GM12878 (cell line): ENCODE measurements at regions not wholly inside any gene's neighbourhood (a gene's known extent, or its start where the extent isn't known, plus 50 kb on each side); places are given as distances from the start of the nearest gene placed in this dataset.

Source experiments
- ATAC-seq: fragments of 200-7000 bp; cut with Tn5 transposase; 3 replicates; pipeline ENCODE4 v1.9.1; 2020; ENCODE audit warnings: mild to moderate bottlenecking, moderate library complexity
- BruUV-seq: library from RNA; stranded (reverse); fragments of 400-500 nt; replicated peaks from 2 replicates; lab custom pipeline; 2021; lab: Mats Ljungman, UMichigan
- CTCF ChIA-PET: fragments of 300-600 bp; sonication (Branson Sonifier 250); formaldehyde crosslinking; extraction: SDS; loops from one replicate; lab custom pipeline; 2021; ENCODE audit warnings: inconsistent platforms; lab: Yijun Ruan, JAX
- POLR2A ChIA-PET: fragments of 350-600 bp; formaldehyde crosslinking; extraction: SDS; loops from one replicate; lab custom pipeline; 2021; ENCODE audit warnings: inconsistent platforms; lab: Charles Lee
- RAD21 ChIA-PET: fragments of 300-600 bp; sonication (Branson Sonifier 250); formaldehyde crosslinking; loops from one replicate; lab custom pipeline; 2023; ENCODE audit warnings: antibody characterized with exemption; ENCODE audit not compliant: unreplicated experiment; lab: Charles Lee
- SMC1A ChIA-PET: fragments of 300-600 bp; sonication (Branson Sonifier 250); formaldehyde crosslinking; loops from one replicate; lab custom pipeline; 2023; ENCODE audit not compliant: unreplicated experiment, uncharacterized antibody; lab: Charles Lee
- DNase-seq: peaks from one replicate; pipeline ENCODE4 v3.0.0-alpha.2; 2011; ENCODE audit warnings: low read depth, low spot score
- FAIRE-seq: peaks from 3 replicates; lab custom pipeline; 2011; peaks lifted over from hg19 to GRCh38; lab: Jason Lieb, UNC
- H2AFZ ChIP-seq: 2 replicates; pipeline ENCODE4 v1.6.0; 2011; ENCODE audit warnings: low read depth, low read length, control low read depth; ENCODE audit not compliant: control insufficient read depth
- H3K27ac ChIP-seq: 2 replicates; pipeline ENCODE4 v1.5.1; 2011; ENCODE audit warnings: control low read depth; ENCODE audit not compliant: control insufficient read depth, insufficient read depth
- H3K27me3 ChIP-seq, 2 experiments: replicated peaks in 1 of 2; 2 replicates each; pipeline versions ENCODE4 v1.6.0 to v1.6.1; 2011; ENCODE audit warnings: low read length in 1 of 2; ENCODE audit not compliant: control insufficient read depth in 2 of 2, insufficient read depth in 2 of 2
- H3K36me3 ChIP-seq, 2 experiments: 2 replicates each; pipeline ENCODE4 v1.5.1; 2011; ENCODE audit warnings: low read length in 1 of 2; ENCODE audit not compliant: control insufficient read depth in 2 of 2, insufficient read depth in 2 of 2
- H3K4me1 ChIP-seq: 2 replicates; pipeline ENCODE4 v1.6.1; 2011; ENCODE audit warnings: mild to moderate bottlenecking, low read length, moderate library complexity, mixed read lengths; ENCODE audit not compliant: control insufficient read depth, insufficient read depth
- H3K4me2 ChIP-seq: 2 replicates; pipeline ENCODE4 v1.6.0; 2011; ENCODE audit warnings: control low read depth; ENCODE audit not compliant: control insufficient read depth, insufficient read depth
- H3K4me3 ChIP-seq: fragments of 200-600 bp; sonication (generic); 2 replicates; pipeline ENCODE4 v1.5.1; 2016
- H3K79me2 ChIP-seq: 2 replicates; pipeline ENCODE4 v1.6.0; 2011; ENCODE audit warnings: low read length; ENCODE audit not compliant: control insufficient read depth, insufficient read depth
- H3K9ac ChIP-seq: 2 replicates; pipeline ENCODE4 v1.8.0; 2011; ENCODE audit warnings: low read length, control low read depth, mixed read lengths; ENCODE audit not compliant: control insufficient read depth, insufficient read depth
- H3K9me3 ChIP-seq: replicated peaks from 3 replicates; pipeline ENCODE4 v1.5.1; 2011; ENCODE audit warnings: mild to moderate bottlenecking, low read length; ENCODE audit not compliant: control insufficient read depth, insufficient read depth
- H4K20me1 ChIP-seq: 2 replicates; pipeline ENCODE4 v1.6.0; 2011; ENCODE audit not compliant: control insufficient read depth, insufficient read depth
- BMI1 ChIP-seq: fragments of 450-650 bp; IDR thresholded peaks from 2 replicates; pipeline ENCODE4 v1.6.1; 2016; ENCODE audit warnings: mild to moderate bottlenecking, moderate library complexity, borderline replicate concordance
- EZH2 ChIP-seq: IDR thresholded peaks from 2 replicates; pipeline ENCODE4 v1.6.1; 2012; ENCODE audit warnings: low read depth, mild to moderate bottlenecking, control low read depth, inconsistent platforms, low read length, borderline replicate concordance; ENCODE audit not compliant: control insufficient read depth
- FOXM1 ChIP-seq: IDR thresholded peaks from 2 replicates; pipeline ENCODE4 v1.6.1; 2012; ENCODE audit warnings: low read depth, mild to moderate bottlenecking, inconsistent platforms, low read length, moderate library complexity
- GATAD2B ChIP-seq: fragments of 450-650 bp; conservative IDR thresholded peaks from 2 replicates; pipeline ENCODE4 v1.6.1; 2017; ENCODE audit warnings: low read depth, mild to moderate bottlenecking, moderate library complexity
- MAX ChIP-seq: IDR thresholded peaks from 2 replicates; pipeline ENCODE4 v1.6.1; 2012; ENCODE audit warnings: low read depth, low read length, improper control_type of control experiment
- PAX8 ChIP-seq: fragments of 450-650 bp; IDR thresholded peaks from 2 replicates; pipeline ENCODE4 v1.6.1; 2017; ENCODE audit warnings: mild to moderate bottlenecking, moderate library complexity
- PML ChIP-seq: IDR thresholded peaks from 2 replicates; pipeline ENCODE4 v1.6.1; 2012; ENCODE audit warnings: low read length, inconsistent platforms
- RELA ChIP-seq: fragments of 450-650 bp; IDR thresholded peaks from 2 replicates; pipeline ENCODE4 v1.8.0; 2014; ENCODE audit warnings: borderline replicate concordance; ENCODE audit not compliant: partially characterized antibody
- SKIL ChIP-seq: fragments of 450-650 bp; IDR thresholded peaks from 2 replicates; pipeline ENCODE4 v1.6.1; 2017; ENCODE audit warnings: mild to moderate bottlenecking, low read depth, inconsistent platforms; ENCODE audit not compliant: poor library complexity, severe bottlenecking
- SMAD5 ChIP-seq: IDR thresholded peaks from 2 replicates; pipeline ENCODE4 v1.6.1; 2016; ENCODE audit warnings: antibody characterized with exemption, low read depth
- TCF12 ChIP-seq: IDR thresholded peaks from 2 replicates; pipeline ENCODE4 v1.6.1; 2011; ENCODE audit warnings: low read depth, mild to moderate bottlenecking, low read length
- WGBS: methylation state at CpG from one replicate; pipeline ENCODE4 v1.1.6; 2016; ENCODE audit warnings: low lambda C conversion rate; ENCODE audit not compliant: insufficient replicate concordance, insufficient coverage; ENCODE audit errors: missing lambda C conversion rate; 5-methylcytosine and 5-hydroxymethylcytosine counted together
- in situ Hi-C: fragments of 300-500 bp; cut with MboI; formaldehyde crosslinking; loops from 9 replicates; pipeline ENCODE4 v1.14.3; 2018; ENCODE audit warnings: mixed read lengths
- intact Hi-C: fragments of 100-400 bp; cut with micrococcal nuclease; formaldehyde crosslinking; loops from one replicate; pipeline ENCODE4 v1.14.2; 2022; ENCODE audit not compliant: unreplicated experiment
- TF ChIP-seq, protein P1 (sequence below): IDR thresholded peaks from 2 replicates; pipeline ENCODE4 v1.6.1; 2012; ENCODE audit warnings: improper control_type of control experiment, low read depth, low read length; ENCODE audit not compliant: insufficient replicate concordance

GRCh38 chr7:125065546-125065945 lies 135.9 kb upstream of the POT1 start (continued):
- no peak for TF ChIP-seq BMI1
- TF ChIP-seq EZH2: no peak
- TF ChIP-seq RELA: no peak
- TF ChIP-seq, all 136 proteins: peak for 0

GRCh38 chr7:125065001-125065400 lies 135.4 kb upstream of the POT1 start:
- DNase-seq (no peak), FAIRE-seq (no peak), ATAC-seq (no peak)
- Histone ChIP-seq H4K20me1 (no peaks in the 10 kb centered on the region), H3K9ac (no peak overlapping the region), H3K4me1 (no peaks in the 10 kb centered on the region), H3K27me3 (no peaks in the 10 kb centered on the region), H3K79me2 (no peaks in the 10 kb centered on the region), H2AFZ (no peak overlapping the region), H3K4me3 (no peak overlapping the region), H3K27ac (no peak overlapping the region), H3K36me3 (no peaks in the 10 kb centered on the region), H3K9me3 (no peaks in the 10 kb centered on the region), H3K4me2 (no peak overlapping the region)
- RAD21 ChIA-PET: no interaction called here
- POLR2A ChIA-PET: no interaction called here
- SMC1A ChIA-PET: interaction anchor here (1.7 kb wide), 1 partner anchor 9 kb away, joined by 3 read pairs; no protein-coding TSS in a partner anchor
- BruUV-seq: no TSS peak
- TF ChIP-seq, protein P1, sequence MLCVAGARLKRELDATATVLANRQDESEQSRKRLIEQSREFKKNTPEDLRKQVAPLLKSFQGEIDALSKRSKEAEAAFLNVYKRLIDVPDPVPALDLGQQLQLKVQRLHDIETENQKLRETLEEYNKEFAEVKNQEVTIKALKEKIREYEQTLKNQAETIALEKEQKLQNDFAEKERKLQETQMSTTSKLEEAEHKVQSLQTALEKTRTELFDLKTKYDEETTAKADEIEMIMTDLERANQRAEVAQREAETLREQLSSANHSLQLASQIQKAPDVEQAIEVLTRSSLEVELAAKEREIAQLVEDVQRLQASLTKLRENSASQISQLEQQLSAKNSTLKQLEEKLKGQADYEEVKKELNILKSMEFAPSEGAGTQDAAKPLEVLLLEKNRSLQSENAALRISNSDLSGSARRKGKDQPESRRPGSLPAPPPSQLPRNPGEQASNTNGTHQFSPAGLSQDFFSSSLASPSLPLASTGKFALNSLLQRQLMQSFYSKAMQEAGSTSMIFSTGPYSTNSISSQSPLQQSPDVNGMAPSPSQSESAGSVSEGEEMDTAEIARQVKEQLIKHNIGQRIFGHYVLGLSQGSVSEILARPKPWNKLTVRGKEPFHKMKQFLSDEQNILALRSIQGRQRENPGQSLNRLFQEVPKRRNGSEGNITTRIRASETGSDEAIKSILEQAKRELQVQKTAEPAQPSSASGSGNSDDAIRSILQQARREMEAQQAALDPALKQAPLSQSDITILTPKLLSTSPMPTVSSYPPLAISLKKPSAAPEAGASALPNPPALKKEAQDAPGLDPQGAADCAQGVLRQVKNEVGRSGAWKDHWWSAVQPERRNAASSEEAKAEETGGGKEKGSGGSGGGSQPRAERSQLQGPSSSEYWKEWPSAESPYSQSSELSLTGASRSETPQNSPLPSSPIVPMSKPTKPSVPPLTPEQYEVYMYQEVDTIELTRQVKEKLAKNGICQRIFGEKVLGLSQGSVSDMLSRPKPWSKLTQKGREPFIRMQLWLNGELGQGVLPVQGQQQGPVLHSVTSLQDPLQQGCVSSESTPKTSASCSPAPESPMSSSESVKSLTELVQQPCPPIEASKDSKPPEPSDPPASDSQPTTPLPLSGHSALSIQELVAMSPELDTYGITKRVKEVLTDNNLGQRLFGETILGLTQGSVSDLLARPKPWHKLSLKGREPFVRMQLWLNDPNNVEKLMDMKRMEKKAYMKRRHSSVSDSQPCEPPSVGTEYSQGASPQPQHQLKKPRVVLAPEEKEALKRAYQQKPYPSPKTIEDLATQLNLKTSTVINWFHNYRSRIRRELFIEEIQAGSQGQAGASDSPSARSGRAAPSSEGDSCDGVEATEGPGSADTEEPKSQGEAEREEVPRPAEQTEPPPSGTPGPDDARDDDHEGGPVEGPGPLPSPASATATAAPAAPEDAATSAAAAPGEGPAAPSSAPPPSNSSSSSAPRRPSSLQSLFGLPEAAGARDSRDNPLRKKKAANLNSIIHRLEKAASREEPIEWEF: no peak
- no peak for TF ChIP-seq TCF12
- TF ChIP-seq PML: no peak
- TF ChIP-seq GATAD2B: no peak
- TF ChIP-seq PAX8: no peak
- TF ChIP-seq SKIL: no peak
- TF ChIP-seq SMAD5: no peak
- no peak for TF ChIP-seq MAX
- TF ChIP-seq FOXM1: no peak
- WGBS: 44% methylated on average over 1 of the region's 1 CpG
- in situ Hi-C loops (no loop called here), intact Hi-C loops (no loop called here)
- CTCF ChIA-PET: no interaction called here
